HAP-1 (cell line): ENCODE measurements at regions not wholly inside any gene's neighbourhood (a gene's known extent, or its start where the extent isn't known, plus 50 kb on each side); places are given as distances from the start of the nearest gene placed in this dataset.

Experiments used
- DNase-seq, 2 experiments: peaks; one replicate each; pipeline ENCODE4 v3.0.0-alpha.2; 2016 to 2020; ENCODE audit warnings: low spot score in 2 of 2
- H3K27me3 ChIP-seq: fragments of 250-450 bp; sonication (Bioruptor Pico); 2 replicates; pipeline ENCODE4 v1.5.1; 2020; ENCODE audit warnings: low read depth, mild to moderate bottlenecking, moderate library complexity
- H3K36me3 ChIP-seq: fragments of 250-450 bp; sonication (Bioruptor Pico); replicated peaks from 2 replicates; pipeline ENCODE4 v1.5.1; 2020; ENCODE audit warnings: mild to moderate bottlenecking
- H3K4me1 ChIP-seq: fragments of 250-450 bp; sonication (Bioruptor Pico); 2 replicates; pipeline ENCODE4 v1.5.1; 2020; ENCODE audit warnings: mild to moderate bottlenecking
- H3K4me3 ChIP-seq: fragments of 250-450 bp; sonication (Bioruptor Pico); 2 replicates; pipeline ENCODE4 v1.5.1; 2020; ENCODE audit warnings: mild to moderate bottlenecking, moderate library complexity
- H3K9me3 ChIP-seq: fragments of 250-450 bp; sonication (Bioruptor Pico); 2 replicates; pipeline ENCODE4 v1.5.1; 2020; ENCODE audit warnings: mild to moderate bottlenecking, moderate library complexity
- in situ Hi-C: fragments of 300-500 bp; cut with MboI; formaldehyde crosslinking; loops from 3 replicates; pipeline ENCODE4 v1.14.3; 2020; ENCODE audit warnings: low sequenced_read_pairs, inconsistent platforms, mixed read lengths

DNA sequence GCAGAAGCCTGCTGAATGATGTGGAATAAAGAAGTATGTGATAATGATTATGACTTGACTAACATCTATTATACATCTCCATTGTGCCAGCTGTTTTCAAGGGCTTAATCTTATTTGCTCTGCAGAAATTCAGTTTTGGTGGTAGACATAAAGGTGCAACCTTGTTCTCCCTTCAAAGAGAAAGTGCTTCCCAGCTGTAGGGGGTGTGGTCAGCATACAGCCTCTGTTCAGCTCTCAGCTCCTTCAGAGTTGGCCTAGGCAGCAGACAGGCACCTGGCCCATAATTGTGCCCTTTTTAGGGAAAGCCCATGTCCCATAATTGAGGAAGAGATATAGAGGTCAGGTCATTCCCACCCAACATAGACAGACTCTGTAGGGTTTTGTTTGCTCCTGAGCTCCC is 104.3 kb upstream of the EOMES start:
- H3K9me3 ChIP-seq = no peaks in the 10 kb centered on the region
- H3K4me1 ChIP-seq = no peaks in the 10 kb centered on the region
- no peak for DNase-seq
- H3K36me3 ChIP-seq = no peaks in the 10 kb centered on the region
- H3K4me3 ChIP-seq = no peak overlapping the region
- H3K27me3 ChIP-seq = no peaks in the 10 kb centered on the region; the same call in 1 of the 2 replicates
- in situ Hi-C loops = no loop called here

DNA sequence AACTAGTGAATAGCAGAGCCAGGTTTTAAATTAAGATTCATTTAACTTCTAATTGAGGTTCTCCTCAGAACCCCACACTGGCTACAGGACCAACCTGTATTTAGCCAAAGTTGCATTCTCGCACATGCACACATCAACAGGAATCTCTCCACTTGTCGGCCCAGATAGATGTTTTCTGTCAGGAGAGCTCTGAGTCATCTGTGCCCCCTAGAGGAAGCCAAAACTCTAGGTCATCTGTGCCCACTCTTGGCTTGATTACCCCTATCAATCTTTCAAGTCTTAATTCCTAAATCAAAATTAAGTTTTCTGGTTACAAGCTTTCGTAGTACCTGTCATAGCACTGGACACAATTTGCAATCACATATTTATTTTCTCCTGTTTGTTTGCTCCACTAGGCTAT is 104.9 kb upstream of the EOMES start:
- H3K27me3 ChIP-seq = no peaks in the 10 kb centered on the region; the same call in 1 of the 2 replicates
- no peaks in the 10 kb centered on the region for H3K36me3 ChIP-seq
- no peak for DNase-seq
- H3K9me3 ChIP-seq = no peaks in the 10 kb centered on the region
- H3K4me1 ChIP-seq = no peaks in the 10 kb centered on the region
- H3K4me3 ChIP-seq = no peak overlapping the region
- in situ Hi-C loops = no loop called here

DNA sequence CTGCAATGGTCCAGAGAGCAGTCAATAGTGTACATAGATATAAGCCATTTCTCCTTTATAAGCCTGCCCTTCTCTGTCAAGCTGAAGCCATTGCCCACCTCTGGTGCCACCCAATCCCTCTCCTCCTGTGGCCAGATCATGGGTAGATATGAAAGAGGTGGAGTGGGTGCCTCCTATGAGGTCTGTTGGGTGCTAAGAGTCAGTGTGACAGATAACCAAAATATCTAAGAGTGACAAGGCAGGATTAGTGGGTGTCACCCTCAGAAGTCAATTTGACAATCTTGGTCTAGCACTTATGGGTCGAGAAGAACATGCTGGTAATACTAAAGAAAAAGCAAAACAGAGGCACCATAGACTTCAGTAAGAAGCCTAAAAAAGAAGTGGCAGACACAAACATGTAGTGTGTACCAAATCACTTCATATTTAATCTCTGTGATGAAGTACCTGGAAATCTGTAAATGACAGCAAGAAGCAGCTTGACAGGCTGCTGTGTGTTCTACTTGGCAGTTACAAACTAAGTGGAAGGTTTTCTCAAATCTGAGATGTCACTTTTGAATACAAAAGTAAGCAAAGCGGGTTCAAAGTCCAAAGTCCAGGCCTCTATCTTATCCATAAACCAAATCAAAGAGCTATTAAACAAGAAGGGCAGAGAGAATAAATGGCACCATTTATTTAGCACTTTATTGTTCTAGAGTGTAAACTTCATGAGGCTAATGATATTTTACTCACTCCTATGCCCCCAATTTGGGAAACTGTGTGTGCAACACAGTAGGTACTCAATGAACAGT is 118.9 kb upstream of the EOMES start:
- Histone ChIP-seq H3K9me3 (no peaks in the 10 kb centered on the region), H3K4me1 (no peaks in the 10 kb centered on the region), H3K4me3 (no peak overlapping the region), H3K27me3 (no peaks in the 10 kb centered on the region), H3K36me3 (no peaks in the 10 kb centered on the region)
- no peak for DNase-seq
- in situ Hi-C loops = no loop called here

DNA sequence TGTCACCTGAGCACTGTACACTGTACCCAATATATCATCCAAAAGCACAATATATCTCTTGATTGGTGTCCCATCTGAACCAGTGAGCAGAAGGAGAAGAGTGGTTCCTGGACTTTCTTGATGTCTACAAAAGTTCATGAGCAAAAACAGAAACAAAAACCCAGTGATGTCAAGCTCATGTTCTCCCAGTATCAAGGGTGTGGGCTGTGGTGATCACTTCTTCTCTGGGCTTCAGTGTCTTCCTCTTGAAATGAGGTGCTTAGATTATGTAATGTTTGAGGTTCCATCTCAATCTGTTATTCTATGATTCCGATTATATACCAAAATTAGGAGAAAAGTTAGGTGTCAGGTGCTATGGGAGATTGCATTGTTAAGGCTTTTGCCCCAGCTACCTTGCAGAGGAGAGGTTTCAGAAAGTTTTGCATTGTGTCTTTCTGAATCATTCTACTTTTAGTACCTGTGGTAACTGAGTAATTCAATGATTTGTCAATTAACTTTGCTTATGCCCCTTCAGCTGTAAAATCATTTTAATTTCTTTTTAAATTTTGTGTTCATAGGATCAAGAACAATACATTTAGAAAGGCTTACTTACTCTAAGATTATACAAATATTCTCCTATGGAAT is 122.0 kb upstream of the EOMES start:
- no peaks in the 10 kb centered on the region for H3K4me1 ChIP-seq
- H3K27me3 ChIP-seq = no peaks in the 10 kb centered on the region
- H3K4me3 ChIP-seq = no peak overlapping the region
- H3K36me3 ChIP-seq = no peaks in the 10 kb centered on the region
- no peaks in the 10 kb centered on the region for H3K9me3 ChIP-seq
- DNase-seq = no peak
- in situ Hi-C loops = no loop called here

DNA sequence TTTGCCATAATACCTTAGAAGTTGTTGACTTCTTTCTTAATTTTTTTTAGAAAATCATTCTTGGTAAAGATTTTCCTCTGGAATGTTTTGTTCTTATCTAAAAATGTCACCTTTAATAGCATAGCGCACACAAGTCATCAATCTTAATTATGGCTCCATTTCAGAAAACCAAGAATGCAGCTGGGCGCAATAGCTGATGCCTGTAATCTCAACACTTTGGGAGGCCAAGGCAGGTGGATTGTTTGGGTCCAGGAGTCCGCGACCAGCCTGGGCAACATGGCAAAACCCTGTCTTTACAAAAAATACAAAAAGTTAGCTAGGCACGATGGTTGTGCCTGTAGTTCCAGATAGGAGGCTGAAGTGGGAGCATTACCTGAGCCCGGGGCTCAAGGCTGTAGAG is 125.6 kb upstream of the EOMES start:
- no peaks in the 10 kb centered on the region for H3K36me3 ChIP-seq
- no peaks in the 10 kb centered on the region for H3K27me3 ChIP-seq
- no peaks in the 10 kb centered on the region for H3K9me3 ChIP-seq
- no peak overlapping the region for H3K4me3 ChIP-seq
- no peaks in the 10 kb centered on the region for H3K4me1 ChIP-seq
- in situ Hi-C loops = no loop called here
- no peak for DNase-seq

DNA sequence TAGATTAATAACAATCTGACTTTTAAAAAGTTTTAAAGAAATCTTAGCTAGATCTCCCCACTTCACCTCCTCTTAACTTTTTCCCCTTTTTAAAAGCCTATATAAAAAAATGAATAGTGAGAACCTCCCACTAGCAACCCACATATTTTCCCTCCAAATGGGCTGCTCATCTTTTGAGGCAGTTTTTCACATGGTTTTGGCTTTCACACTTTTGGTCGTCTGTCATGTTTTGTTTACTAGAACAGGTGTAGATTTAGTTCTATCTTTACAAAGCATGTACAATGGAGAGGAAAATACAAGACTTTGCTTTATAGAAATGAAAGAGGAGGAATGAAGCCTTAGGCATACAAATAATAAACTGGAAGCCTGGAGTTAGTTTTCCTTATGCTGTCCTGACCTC is 126.7 kb upstream of the EOMES start:
- DNase-seq = no peak
- Histone ChIP-seq H3K4me1 (no peaks in the 10 kb centered on the region), H3K27me3 (no peaks in the 10 kb centered on the region), H3K9me3 (no peaks in the 10 kb centered on the region), H3K36me3 (no peaks in the 10 kb centered on the region), H3K4me3 (no peak overlapping the region)
- in situ Hi-C loops = no loop called here

DNA sequence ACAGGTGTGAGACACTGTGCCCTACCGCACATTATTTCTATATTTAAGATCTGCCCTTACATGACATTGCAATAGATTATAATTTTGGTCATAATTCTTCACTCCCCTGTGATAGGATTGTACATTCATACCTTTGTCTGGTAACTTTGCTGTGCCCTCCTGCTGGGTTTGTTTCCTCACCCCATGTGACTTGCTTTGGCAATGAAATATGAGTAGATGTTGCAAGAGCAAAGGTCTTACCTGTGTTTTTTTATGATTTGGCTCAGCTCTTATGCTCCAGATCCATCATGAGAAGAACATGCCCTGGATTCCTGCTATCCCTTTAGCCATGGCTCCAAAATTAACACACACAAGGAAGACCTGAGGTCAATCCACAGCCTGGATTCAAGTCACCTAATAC is 137.7 kb upstream of the EOMES start:
- H3K4me3 ChIP-seq = no peak overlapping the region
- no peaks in the 10 kb centered on the region for H3K27me3 ChIP-seq
- H3K36me3 ChIP-seq = no peaks in the 10 kb centered on the region
- in situ Hi-C loops = no loop called here
- H3K9me3 ChIP-seq = no peaks in the 10 kb centered on the region
- H3K4me1 ChIP-seq = no peaks in the 10 kb centered on the region
- DNase-seq = no peak

DNA sequence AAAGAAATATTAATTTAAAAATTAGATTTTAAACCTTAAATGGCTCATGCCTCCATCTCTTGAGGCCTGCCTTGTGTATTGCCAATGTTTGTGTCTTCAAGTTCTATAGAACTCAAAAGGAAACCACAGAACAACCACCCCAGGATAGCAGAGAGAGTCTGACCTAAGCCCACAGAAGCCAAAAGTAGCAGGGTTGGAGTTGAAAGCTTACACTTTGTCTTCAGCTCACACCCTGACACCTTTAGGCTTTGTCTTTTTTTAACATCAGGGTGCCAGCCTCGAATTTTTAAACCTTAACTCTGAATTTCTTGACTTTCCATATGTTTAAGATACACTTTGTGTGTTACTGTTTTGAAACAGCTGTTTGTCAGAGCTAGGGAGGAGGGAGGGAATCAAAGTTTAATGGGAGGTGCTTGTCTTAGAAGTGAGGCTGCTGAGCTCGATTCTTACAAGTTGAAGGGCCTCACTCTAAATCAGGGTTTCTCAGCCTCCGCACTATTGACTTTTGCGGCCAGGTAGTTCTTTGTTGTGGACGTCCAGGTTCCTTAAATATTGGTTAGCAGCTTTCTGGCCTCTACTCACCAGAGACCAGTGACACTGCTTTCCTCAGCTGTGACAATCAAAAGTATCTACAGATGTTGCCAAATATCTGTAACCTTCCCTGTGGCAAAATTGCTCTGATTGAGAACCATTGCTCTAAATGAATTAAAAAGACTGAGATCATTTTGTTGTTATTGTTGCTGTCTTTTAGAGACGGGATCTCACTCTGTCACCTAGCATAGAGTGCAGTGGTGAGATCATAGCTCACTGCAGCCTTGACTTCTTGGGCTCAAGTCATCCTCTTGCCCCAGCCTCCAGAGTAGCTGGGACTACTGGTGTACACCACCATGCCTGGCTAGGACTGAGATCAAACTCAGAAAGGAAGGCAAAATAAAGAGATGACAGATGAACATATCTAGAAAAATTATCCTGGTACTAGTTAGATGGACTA is 139.2 kb upstream of the EOMES start:
- Histone ChIP-seq H3K9me3 (no peaks in the 10 kb centered on the region), H3K4me3 (no peak overlapping the region), H3K27me3 (no peaks in the 10 kb centered on the region), H3K36me3 (no peaks in the 10 kb centered on the region), H3K4me1 (no peaks in the 10 kb centered on the region)
- in situ Hi-C loops = no loop called here
- DNase-seq = no peak

DNA sequence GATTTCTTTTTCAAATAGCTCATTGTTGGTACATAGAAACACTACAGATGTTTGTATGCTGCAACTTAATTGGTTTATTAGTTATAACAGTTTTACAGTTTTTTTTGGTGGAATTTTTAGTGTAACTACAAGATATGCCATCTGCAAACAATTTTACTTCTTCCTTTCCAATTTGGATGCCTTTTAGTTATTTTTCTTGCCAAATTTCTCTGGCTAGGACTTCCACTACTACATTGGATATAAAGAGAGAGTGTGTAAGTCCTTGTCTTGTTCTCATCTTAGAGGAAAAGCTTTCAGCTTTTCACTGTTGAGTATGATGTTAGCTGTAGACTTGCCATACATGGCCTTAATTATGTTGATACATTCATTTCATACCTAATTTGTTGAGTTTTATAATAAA is 143.6 kb upstream of the EOMES start:
- Histone ChIP-seq H3K4me1 (no peaks in the 10 kb centered on the region), H3K36me3 (no peaks in the 10 kb centered on the region), H3K9me3 (no peaks in the 10 kb centered on the region), H3K27me3 (no peaks in the 10 kb centered on the region), H3K4me3 (no peak overlapping the region)
- in situ Hi-C loops = no loop called here
- DNase-seq = no peak

DNA sequence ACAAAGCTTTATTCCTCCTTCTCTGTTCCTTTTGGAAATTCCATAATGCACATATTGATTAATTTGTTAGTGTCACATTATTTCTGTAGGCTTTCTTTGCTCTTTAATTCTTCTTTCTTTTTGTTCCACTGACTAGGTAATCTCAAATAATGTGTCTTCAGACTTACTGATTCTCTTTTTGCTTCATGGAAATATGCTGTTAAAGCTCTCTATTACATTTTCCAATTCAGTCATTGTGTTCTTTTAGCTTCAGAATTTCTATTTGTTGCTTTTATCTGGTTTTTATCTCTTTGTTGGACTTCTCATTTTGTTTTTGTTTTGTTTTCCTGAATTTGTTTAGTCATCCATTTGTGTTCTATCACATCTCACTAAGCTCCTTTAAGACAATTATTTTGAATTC is 147.0 kb upstream of the EOMES start:
- Histone ChIP-seq H3K4me1 (no peaks in the 10 kb centered on the region), H3K36me3 (no peaks in the 10 kb centered on the region), H3K4me3 (no peak overlapping the region), H3K27me3 (no peaks in the 10 kb centered on the region), H3K9me3 (no peaks in the 10 kb centered on the region)
- DNase-seq = no peak
- in situ Hi-C loops = no loop called here

DNA sequence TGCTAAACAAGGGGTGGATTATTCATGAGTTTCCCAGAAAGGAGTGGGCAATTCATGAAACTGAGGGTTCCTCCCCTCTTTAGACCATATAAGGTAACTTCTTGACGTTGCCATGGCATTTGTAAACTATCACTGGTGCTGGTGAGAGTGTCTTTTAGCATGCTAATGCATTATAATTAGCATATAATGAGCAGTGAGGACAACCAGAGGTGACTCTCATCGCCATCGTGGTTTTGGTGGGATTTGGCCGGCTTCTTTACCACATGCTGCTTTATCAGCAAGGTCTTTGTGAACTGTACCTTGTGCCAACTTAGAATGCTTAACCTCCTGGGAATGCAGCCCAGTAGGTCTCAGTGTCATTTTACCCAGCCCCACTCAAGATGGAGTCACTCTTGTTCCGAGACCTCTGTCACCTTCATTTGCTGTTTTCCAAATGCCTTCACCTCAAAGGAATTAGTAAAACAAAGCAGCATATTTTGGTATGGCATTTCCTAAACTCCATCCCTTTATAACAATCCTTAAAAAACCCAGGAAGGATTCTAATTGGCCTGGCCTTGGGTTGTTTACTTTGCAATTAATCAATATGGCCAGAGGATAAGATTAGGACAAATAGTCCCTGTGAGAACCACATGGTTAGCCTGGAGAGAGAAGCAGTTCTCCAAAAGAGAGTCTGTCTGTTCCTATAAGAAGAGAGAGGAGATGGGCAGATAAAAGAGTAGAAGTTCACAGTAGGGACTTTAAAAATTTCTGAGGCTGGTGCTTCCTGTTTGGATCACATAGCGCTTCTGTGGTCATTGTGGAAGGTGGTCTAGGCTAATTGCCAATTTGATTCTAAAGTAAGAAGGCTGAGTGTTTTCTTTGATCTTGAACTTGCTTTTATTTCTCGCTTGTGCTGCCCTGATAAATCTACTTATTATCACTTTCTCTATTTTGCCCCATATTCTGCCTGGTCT is 155.2 kb upstream of the EOMES start:
- DNase-seq = no peak
- H3K4me3 ChIP-seq = no peak overlapping the region
- H3K27me3 ChIP-seq = peaks cover 11% of the 10 kb centered on the region
- no peaks in the 10 kb centered on the region for H3K4me1 ChIP-seq
- H3K9me3 ChIP-seq = no peaks in the 10 kb centered on the region
- in situ Hi-C loops = no loop called here
- no peaks in the 10 kb centered on the region for H3K36me3 ChIP-seq

DNA sequence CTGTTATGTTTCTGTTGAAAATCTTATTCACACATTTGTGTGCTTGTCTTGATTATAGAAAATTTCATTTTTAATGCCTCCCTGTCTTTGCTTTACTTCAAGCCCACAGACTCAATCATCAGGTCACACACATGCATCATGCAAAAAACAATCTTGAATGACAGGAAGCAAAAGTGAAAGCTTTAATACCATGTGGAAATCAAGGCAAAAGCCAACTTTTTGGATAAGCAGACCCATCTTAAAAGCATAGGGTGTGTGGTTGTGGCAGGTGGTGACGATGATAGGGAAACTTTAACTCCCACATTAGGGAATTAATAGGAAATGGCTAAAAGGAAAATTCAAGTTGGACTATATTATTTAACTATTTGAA is 155.9 kb upstream of the EOMES start:
- no peak overlapping the region for H3K4me3 ChIP-seq
- no peaks in the 10 kb centered on the region for H3K4me1 ChIP-seq
- no peaks in the 10 kb centered on the region for H3K36me3 ChIP-seq
- no peaks in the 10 kb centered on the region for H3K9me3 ChIP-seq
- in situ Hi-C loops = no loop called here
- H3K27me3 ChIP-seq = peaks cover 11% of the 10 kb centered on the region
- no peak for DNase-seq
